Activated CD8-positive, alpha-beta T cell treated with anti-CD3 and anti-CD28 coated beads for 36 hours (primary cell): ENCODE measurements at regions not wholly inside any gene's neighbourhood (a gene's known extent, or its start where the extent isn't known, plus 50 kb on each side); places are given as distances from the start of the nearest gene placed in this dataset.
"Not testable (repeated sequence)": the region's sequence is repeated elsewhere in the genome, so short reads cannot be mapped to it uniquely, and the experiment has no call there.

ENCODE experiments used
- ATAC-seq: fragments of 200-7000 bp; cut with Tn5 transposase; one replicate; pipeline ENCODE4 v1.10.0; 2021; ENCODE audit warnings: mild to moderate bottlenecking, moderate library complexity
- CTCF ChIA-PET: fragments of 350-600 bp; sonication (Branson Sonifier 250); formaldehyde crosslinking; loops from one replicate; lab custom pipeline; 2021; ENCODE audit warnings: antibody characterized with exemption; lab: Charles Lee
- POLR2A ChIA-PET: fragments of 350-600 bp; sonication (Branson Sonifier 250); formaldehyde crosslinking; loops from one replicate; lab custom pipeline; 2021; ENCODE audit warnings: antibody characterized with exemption; lab: Charles Lee
- DNase-seq: peaks from one replicate; pipeline ENCODE4 v3.0.0-alpha.2; 2020
- H3K27ac Mint-ChIP-seq: one replicate; pipeline ENCODE4 v1.8.0; 2021; ENCODE audit warnings: mild to moderate bottlenecking, mixed read lengths
- H3K27me3 Mint-ChIP-seq: one replicate; pipeline ENCODE4 v1.8.0; 2021; ENCODE audit warnings: mixed read lengths
- H3K36me3 Mint-ChIP-seq: one replicate; pipeline ENCODE4 v1.8.0; 2021; ENCODE audit warnings: low read depth, mixed read lengths
- H3K4me1 Mint-ChIP-seq: one replicate; pipeline ENCODE4 v1.8.0; 2021; ENCODE audit warnings: low read depth, mixed read lengths
- H3K4me3 Mint-ChIP-seq: one replicate; pipeline ENCODE4 v1.8.0; 2021; ENCODE audit warnings: mild to moderate bottlenecking, moderate library complexity, mixed read lengths
- H3K9me3 Mint-ChIP-seq: one replicate; pipeline ENCODE4 v1.8.0; 2021; ENCODE audit warnings: mixed read lengths
- intact Hi-C: fragments of 100-400 bp; cut with micrococcal nuclease; formaldehyde crosslinking; loops from one replicate; pipeline ENCODE4 v1.10.0; 2022
- TF ChIP-seq, protein P1 (sequence below): fragments of 200-600 bp; IDR thresholded peaks from one replicate; pipeline ENCODE4 v1.8.0; 2022; ENCODE audit warnings: antibody characterized with exemption, mild to moderate bottlenecking

DNA sequence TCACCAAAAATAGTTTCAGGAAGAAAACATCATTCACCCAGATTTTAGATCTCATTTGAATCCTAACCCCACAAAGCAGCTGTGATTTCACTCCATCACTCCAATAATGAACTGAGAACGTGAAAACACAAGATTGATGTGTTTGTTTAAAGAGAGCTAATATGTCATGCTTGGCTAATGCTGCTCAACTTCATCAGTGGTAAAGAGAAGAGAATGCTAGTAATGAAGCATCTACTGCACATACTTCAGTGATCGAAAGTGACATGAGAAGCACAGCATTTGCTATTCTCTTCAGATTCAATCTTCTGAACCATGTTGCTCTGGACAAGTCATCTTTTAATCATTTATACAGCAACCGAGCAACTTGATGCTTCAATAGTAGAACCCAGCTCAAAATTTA is 874.7 kb downstream of the EFNA5 start:
- DNase-seq (no peak), ATAC-seq (no peak)
- Mint-ChIP-seq H3K4me1 (no peaks in the 10 kb centered on the region), H3K27me3 (no peaks in the 10 kb centered on the region), H3K9me3 (peaks cover 2% of the 10 kb centered on the region), H3K4me3 (no peak overlapping the region), H3K36me3 (no peaks in the 10 kb centered on the region), H3K27ac (no peak overlapping the region)
- POLR2A ChIA-PET: no interaction called here
- CTCF ChIA-PET: no interaction called here
- TF ChIP-seq, protein P1, sequence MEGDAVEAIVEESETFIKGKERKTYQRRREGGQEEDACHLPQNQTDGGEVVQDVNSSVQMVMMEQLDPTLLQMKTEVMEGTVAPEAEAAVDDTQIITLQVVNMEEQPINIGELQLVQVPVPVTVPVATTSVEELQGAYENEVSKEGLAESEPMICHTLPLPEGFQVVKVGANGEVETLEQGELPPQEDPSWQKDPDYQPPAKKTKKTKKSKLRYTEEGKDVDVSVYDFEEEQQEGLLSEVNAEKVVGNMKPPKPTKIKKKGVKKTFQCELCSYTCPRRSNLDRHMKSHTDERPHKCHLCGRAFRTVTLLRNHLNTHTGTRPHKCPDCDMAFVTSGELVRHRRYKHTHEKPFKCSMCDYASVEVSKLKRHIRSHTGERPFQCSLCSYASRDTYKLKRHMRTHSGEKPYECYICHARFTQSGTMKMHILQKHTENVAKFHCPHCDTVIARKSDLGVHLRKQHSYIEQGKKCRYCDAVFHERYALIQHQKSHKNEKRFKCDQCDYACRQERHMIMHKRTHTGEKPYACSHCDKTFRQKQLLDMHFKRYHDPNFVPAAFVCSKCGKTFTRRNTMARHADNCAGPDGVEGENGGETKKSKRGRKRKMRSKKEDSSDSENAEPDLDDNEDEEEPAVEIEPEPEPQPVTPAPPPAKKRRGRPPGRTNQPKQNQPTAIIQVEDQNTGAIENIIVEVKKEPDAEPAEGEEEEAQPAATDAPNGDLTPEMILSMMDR: no peak
- intact Hi-C loops: no loop called here

DNA sequence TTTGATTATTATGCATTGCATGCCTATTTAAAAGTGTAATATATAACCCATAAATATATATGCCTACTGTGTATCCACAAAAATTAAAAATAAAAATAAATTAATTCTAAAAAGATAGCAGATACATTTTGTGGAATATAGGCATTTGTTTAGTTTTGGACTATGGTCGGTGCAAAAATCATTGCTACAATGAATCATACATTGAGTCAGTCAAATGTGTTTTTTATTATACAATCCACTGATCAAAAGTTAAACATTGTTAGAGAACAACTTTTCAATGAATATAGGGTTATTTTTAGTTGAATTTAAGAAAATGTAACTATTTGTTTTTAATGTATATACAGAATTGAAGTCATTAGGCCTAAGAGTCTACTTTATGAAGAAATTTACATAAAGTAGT is 885.9 kb downstream of the EFNA5 start:
- Mint-ChIP-seq H3K4me3 (no peak overlapping the region), H3K9me3 (peaks cover 5% of the 10 kb centered on the region), H3K27ac (no peak overlapping the region), H3K4me1 (no peaks in the 10 kb centered on the region), H3K36me3 (no peaks in the 10 kb centered on the region), H3K27me3 (no peaks in the 10 kb centered on the region)
- ATAC-seq (no peak), DNase-seq (no peak)
- intact Hi-C loops: no loop called here
- TF ChIP-seq, protein P1: no peak
- POLR2A ChIA-PET: no interaction called here
- CTCF ChIA-PET: no interaction called here

DNA sequence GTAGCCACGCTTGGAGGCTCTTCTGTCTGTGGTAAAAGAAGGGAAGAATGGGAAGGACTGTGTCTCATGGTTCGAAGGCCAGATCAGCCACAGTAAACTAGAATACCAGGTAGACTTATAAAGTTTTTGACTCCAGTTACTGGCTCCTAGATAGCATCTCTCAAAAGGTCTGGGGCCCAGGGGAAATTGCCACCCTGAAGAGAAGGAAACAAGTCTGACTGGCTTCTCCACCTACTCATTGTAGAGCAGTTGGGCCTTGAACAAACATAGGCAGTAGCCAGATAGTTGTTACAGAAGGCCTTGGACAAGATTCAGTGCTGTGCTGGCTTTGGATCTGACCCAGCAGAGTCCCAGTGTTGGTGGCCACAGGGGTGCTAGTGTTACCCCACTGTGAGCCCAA is 890.4 kb downstream of the EFNA5 start:
- no peak overlapping the region for H3K27ac Mint-ChIP-seq
- H3K4me3 Mint-ChIP-seq: no peak overlapping the region
- ATAC-seq (no peak), DNase-seq (no peak)
- H3K9me3 Mint-ChIP-seq: peaks cover 5% of the 10 kb centered on the region
- intact Hi-C loops: no loop called here
- no peaks in the 10 kb centered on the region for H3K36me3 Mint-ChIP-seq
- POLR2A ChIA-PET: no interaction called here
- no peaks in the 10 kb centered on the region for H3K27me3 Mint-ChIP-seq
- CTCF ChIA-PET: no interaction called here
- H3K4me1 Mint-ChIP-seq: no peaks in the 10 kb centered on the region
- TF ChIP-seq, protein P1: no peak

DNA sequence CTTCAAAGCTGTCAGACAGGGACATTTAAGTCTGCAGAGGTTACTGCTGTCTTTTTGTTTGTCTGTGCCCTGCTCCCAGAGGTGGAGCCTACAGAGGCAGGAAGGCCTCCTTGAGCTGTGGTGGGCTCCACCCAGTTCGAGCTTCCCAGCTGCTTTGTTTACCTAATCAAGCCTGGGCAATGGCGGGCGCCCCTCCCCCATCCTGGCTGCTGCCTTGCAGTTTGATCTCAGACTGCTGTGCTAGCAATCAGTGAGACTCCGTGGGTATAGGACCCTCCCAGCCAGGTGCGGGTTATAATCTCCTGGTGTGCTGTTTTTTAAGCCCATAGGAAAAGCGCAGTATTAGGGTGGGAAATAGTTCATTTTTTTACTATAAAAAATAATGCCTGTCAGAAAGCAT is 894.2 kb downstream of the EFNA5 start:
- H3K27ac Mint-ChIP-seq, H3K4me3 Mint-ChIP-seq, CTCF ChIA-PET, H3K9me3 Mint-ChIP-seq, H3K4me1 Mint-ChIP-seq, POLR2A ChIA-PET, H3K27me3 Mint-ChIP-seq, ATAC-seq, DNase-seq, intact Hi-C loops, H3K36me3 Mint-ChIP-seq: not testable (repeated sequence)

DNA sequence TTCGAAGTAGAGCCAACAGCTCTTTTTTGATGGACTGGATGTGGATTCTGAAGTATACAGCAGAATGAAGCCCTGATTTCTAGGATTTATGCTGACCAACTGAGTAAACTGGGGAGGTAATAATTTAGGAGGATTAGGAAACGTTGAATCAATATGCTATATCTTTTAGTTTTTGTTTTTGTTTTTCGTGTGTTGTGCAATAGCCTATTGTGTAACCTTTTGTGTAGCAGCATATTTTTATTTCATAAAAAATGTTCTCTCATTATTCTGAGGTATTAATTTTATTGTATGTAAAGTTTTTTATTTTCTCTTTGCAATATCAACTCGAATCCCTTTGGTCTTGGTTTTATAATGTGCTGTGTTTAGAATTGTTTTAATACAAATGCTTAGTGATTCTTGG is 902.3 kb downstream of the EFNA5 start:
- DNase-seq (no peak), ATAC-seq (no peak)
- TF ChIP-seq, protein P1: no peak
- Mint-ChIP-seq H3K36me3 (no peaks in the 10 kb centered on the region), H3K27ac (no peak overlapping the region), H3K9me3 (no peaks in the 10 kb centered on the region), H3K4me3 (no peak overlapping the region), H3K27me3 (no peaks in the 10 kb centered on the region), H3K4me1 (no peaks in the 10 kb centered on the region)
- POLR2A ChIA-PET: no interaction called here
- intact Hi-C loops: no loop called here
- CTCF ChIA-PET: no interaction called here

DNA sequence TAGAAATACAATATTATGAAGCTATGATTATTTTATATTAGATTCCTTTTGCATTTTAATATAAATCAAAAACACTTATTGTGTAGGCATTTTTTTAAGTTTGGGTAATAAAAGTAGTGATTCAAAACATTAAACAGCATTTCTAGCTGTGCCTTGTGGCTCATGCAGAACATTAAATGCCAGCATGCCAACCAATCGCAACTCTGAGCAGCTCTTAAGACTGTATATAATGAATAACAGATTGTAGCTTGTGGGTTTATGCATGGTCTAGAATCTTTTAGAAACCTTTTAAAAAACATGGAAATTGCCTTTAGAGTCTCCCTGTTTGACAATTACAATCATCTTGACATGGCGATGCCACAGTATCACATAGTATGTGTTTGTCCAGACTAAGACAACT is 903.8 kb downstream of the EFNA5 start:
- ATAC-seq (no peak), DNase-seq (no peak)
- no peaks in the 10 kb centered on the region for H3K9me3 Mint-ChIP-seq
- H3K4me3 Mint-ChIP-seq: no peak overlapping the region
- no peaks in the 10 kb centered on the region for H3K36me3 Mint-ChIP-seq
- TF ChIP-seq, protein P1: no peak
- no peaks in the 10 kb centered on the region for H3K4me1 Mint-ChIP-seq
- POLR2A ChIA-PET: no interaction called here
- H3K27ac Mint-ChIP-seq: no peak overlapping the region
- intact Hi-C loops: no loop called here
- CTCF ChIA-PET: no interaction called here
- no peaks in the 10 kb centered on the region for H3K27me3 Mint-ChIP-seq
